ENCODE measurements at regions not wholly inside any gene's neighbourhood (a gene's known extent, or its start where the extent isn't known, plus 50 kb on each side); places are given as distances from the start of the nearest gene placed in this dataset.

DNA sequence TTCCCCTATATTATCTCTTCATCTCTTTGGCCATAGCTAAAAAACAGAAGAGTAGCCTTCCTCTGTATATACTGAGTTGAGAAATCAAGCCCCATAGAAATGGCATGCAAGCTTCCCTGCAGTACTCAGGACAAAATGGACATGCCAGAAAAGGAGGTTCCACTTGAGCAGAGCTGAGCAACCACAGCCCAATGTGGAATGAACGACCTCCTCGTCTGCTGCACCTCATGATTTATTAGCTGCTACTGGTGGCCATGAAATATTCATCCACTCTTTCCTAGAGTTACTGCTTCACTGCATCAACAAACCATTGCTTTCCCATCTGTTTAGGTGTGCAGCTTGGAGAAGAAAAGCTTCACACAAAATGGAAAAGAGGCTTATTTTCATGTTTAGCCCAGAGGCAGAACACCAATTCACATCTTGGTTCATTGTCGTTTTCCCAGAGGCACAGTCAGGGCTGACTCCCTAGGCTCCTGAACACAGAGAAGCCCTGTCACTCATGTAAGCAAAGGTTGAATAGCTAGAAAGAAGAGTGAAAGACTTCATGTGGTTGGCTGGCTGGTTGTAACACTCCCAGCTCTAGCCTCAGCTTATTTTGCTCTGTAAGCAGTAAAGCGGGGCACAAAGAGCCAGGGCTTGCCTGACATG, 148.0 kb downstream of the TSEN15 start:
- WGBS, 2 experiments (ENCODE audit: extremely low coverage in 2 of 2, insufficient read length in 1 of 2), result no CpG with 5 or more reads among the region's 4 CpGs
- H3K56ac ChIP-seq (ENCODE audit: extremely low read depth, insufficient read depth, low read length), result no peak overlapping the region
- no peak overlapping the region for H3K18ac ChIP-seq (ENCODE audit: low read depth, low read length)
- H4K20me1 ChIP-seq (ENCODE audit: insufficient read depth, low read length), result no peaks in the 10 kb centered on the region
- H3K36me3 ChIP-seq (ENCODE audit: control insufficient read depth, insufficient read depth, low read length), result no peaks in the 10 kb centered on the region
- no peak overlapping the region for H3K4ac ChIP-seq (ENCODE audit: low read depth, low read length)
- no peak overlapping the region for H2BK120ac ChIP-seq (ENCODE audit: low read depth, low read length)
- no peak overlapping the region for H3K4me3 ChIP-seq (ENCODE audit: insufficient read depth, low read depth, low read length)
- H3K4me2 ChIP-seq (ENCODE audit: low read depth, low read length), result no peak overlapping the region
- H3K9me1 ChIP-seq (ENCODE audit: insufficient read depth, low read length), result no peaks in the 10 kb centered on the region
- intact Hi-C loops (cut with micrococcal nuclease), result no loop called here
- H2BK20ac ChIP-seq (ENCODE audit: low read depth, low read length), result no peak overlapping the region
- no peaks in the 10 kb centered on the region for H3K4me1 ChIP-seq (ENCODE audit: control insufficient read depth, insufficient read depth, low read length)
- no peak overlapping the region for H4K5ac ChIP-seq (ENCODE audit: low read depth, low read length)
- no TSS peak for BruUV-seq (replicated peaks)
- dilution Hi-C loops (cut with HindIII; ENCODE audit: low sequenced_read_pairs, unreplicated experiment), result no loop called here
- no peaks in the 10 kb centered on the region; the same call in 1 of the 2 replicates for H3K27me3 ChIP-seq (ENCODE audit: control insufficient read depth, insufficient read depth, low read length)
- no peaks in the 10 kb centered on the region; the same call in 1 of the 2 replicates for H3K9me3 ChIP-seq (ENCODE audit: control insufficient read depth, insufficient read depth, low read length)
- H3K23ac ChIP-seq (ENCODE audit: low read depth, low read length), result no peak overlapping the region
- no peak overlapping the region for H2BK15ac ChIP-seq (ENCODE audit: low read depth, low read length)
- no peak for TF ChIP-seq FOS (IDR thresholded peaks at IDR 0.05; ENCODE audit: low read depth, low read length)
- TF ChIP-seq NFE2L2 (IDR thresholded peaks at IDR 0.05; ENCODE audit: low read depth, low read length), result no peak
- TF ChIP-seq RAD21 (IDR thresholded peaks at IDR 0.05; ENCODE audit: low read length), result no peak
- no peak for TF ChIP-seq RCOR1 (IDR thresholded peaks at IDR 0.05; ENCODE audit: insufficient replicate concordance, low read length)
- TF ChIP-seq RFX5 (IDR thresholded peaks at IDR 0.05; ENCODE audit: low read depth, low read length), result no peak
- no peak for TF ChIP-seq POLR2A (IDR thresholded peaks at IDR 0.05; ENCODE audit: low read depth, low read length)
- no peak for TF ChIP-seq MAFK (IDR thresholded peaks at IDR 0.05; ENCODE audit: low read depth, low read length)
- TF ChIP-seq SMC3 (IDR thresholded peaks at IDR 0.05; ENCODE audit: low read depth, low read length), result no peak
- TF ChIP-seq, protein P1, sequence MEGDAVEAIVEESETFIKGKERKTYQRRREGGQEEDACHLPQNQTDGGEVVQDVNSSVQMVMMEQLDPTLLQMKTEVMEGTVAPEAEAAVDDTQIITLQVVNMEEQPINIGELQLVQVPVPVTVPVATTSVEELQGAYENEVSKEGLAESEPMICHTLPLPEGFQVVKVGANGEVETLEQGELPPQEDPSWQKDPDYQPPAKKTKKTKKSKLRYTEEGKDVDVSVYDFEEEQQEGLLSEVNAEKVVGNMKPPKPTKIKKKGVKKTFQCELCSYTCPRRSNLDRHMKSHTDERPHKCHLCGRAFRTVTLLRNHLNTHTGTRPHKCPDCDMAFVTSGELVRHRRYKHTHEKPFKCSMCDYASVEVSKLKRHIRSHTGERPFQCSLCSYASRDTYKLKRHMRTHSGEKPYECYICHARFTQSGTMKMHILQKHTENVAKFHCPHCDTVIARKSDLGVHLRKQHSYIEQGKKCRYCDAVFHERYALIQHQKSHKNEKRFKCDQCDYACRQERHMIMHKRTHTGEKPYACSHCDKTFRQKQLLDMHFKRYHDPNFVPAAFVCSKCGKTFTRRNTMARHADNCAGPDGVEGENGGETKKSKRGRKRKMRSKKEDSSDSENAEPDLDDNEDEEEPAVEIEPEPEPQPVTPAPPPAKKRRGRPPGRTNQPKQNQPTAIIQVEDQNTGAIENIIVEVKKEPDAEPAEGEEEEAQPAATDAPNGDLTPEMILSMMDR (conservative IDR thresholded peaks at IDR 0.05; ENCODE audit: low read depth, low read length), result no peak
- TF ChIP-seq, protein P2, sequence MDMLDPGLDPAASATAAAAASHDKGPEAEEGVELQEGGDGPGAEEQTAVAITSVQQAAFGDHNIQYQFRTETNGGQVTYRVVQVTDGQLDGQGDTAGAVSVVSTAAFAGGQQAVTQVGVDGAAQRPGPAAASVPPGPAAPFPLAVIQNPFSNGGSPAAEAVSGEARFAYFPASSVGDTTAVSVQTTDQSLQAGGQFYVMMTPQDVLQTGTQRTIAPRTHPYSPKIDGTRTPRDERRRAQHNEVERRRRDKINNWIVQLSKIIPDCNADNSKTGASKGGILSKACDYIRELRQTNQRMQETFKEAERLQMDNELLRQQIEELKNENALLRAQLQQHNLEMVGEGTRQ (IDR thresholded peaks at IDR 0.05; ENCODE audit: low read depth, low read length), result no peak
- TF ChIP-seq BHLHE40 (IDR thresholded peaks at IDR 0.05; ENCODE audit: low read depth, low read length), result no peak
- TF ChIP-seq, protein P3, sequence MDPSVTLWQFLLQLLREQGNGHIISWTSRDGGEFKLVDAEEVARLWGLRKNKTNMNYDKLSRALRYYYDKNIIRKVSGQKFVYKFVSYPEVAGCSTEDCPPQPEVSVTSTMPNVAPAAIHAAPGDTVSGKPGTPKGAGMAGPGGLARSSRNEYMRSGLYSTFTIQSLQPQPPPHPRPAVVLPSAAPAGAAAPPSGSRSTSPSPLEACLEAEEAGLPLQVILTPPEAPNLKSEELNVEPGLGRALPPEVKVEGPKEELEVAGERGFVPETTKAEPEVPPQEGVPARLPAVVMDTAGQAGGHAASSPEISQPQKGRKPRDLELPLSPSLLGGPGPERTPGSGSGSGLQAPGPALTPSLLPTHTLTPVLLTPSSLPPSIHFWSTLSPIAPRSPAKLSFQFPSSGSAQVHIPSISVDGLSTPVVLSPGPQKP (IDR thresholded peaks at IDR 0.05; ENCODE audit: borderline replicate concordance, low read depth, low read length), result no peak
- TF ChIP-seq CHD1 (IDR thresholded peaks at IDR 0.05; ENCODE audit: low read depth, low read length), result no peak
- TF ChIP-seq CEBPB (IDR thresholded peaks at IDR 0.05; ENCODE audit: low read depth, low read length), result no peak
- TF ChIP-seq MXI1 (IDR thresholded peaks at IDR 0.05; ENCODE audit: borderline replicate concordance, low read depth, low read length), result no peak
- H3K14ac ChIP-seq (replicated peaks; ENCODE audit: low read depth, low read length), result no peak overlapping the region
- no peak overlapping the region for H2AK9ac ChIP-seq (replicated peaks; ENCODE audit: low read depth, low read length, poor library complexity)
- H4K91ac ChIP-seq (ENCODE audit: insufficient read depth, low read depth, low read length), result no peak overlapping the region
- no peak overlapping the region for H3K27ac ChIP-seq (ENCODE audit: insufficient read depth, low read length)
- DNase-seq (peak; percentile 31), ATAC-seq (ENCODE audit: low read depth) (no peak)
- H2AFZ ChIP-seq (replicated peaks; ENCODE audit: low read length, poor library complexity), result no peak overlapping the region
- H3K9ac ChIP-seq (ENCODE audit: low read depth, low read length), result no peak overlapping the region
- POLR2A ChIA-PET (ENCODE audit: unreplicated experiment), result no interaction called here
- no peak overlapping the region for H2BK5ac ChIP-seq (ENCODE audit: low read depth, low read length, poor library complexity, severe bottlenecking)
- CTCF ChIA-PET, result interaction anchor here (0.8 kb wide), 1 partner anchor 9 kb away, joined by 4 read pairs; no protein-coding TSS in a partner anchor
- H3K79me1 ChIP-seq (ENCODE audit: low read depth in 1 of 2, low read length in 2 of 2), result no peaks in the 10 kb centered on the region
- no peak overlapping the region for H4K8ac ChIP-seq (ENCODE audit: low read depth in 2 of 2, low read length in 2 of 2)
- H2AK5ac ChIP-seq (ENCODE audit: low read depth, low read length), result no peak overlapping the region
- in situ Hi-C loops (cut with MboI; ENCODE audit: low sequenced_read_pairs), result no loop called here
